ENCODE measurements at regions not wholly inside any gene's neighbourhood (a gene's known extent, or its start where the extent isn't known, plus 50 kb on each side); places are given as distances from the start of the nearest gene placed in this dataset.

GRCh38 chrX:39356119-39356807, 555.0 kb downstream of the MID1IP1 start (continued):
- no peak for TF ChIP-seq KLF1 (tag; IDR thresholded peaks at IDR 0.05)

- DNase-seq (ENCODE audit: extremely low read depth in 1 of 4, low spot score in 3 of 4): no peak
- Histone ChIP-seq H4K20me1 (replicated peaks; ENCODE audit: control insufficient read depth, insufficient read depth, low read length) (no peaks in the 10 kb centered on the region), H3K27ac (ENCODE audit: extremely low read depth, low read depth, low read length) (no peak overlapping the region), H3K4me2 (ENCODE audit: insufficient read depth, low read length) (no peak overlapping the region), H3K9ac (ENCODE audit: insufficient read depth in 1 of 2, low read depth in 2 of 2, low read length in 2 of 2) (no peak overlapping the region), H3K9me3 (replicated peaks; ENCODE audit: control insufficient read depth, insufficient read depth, low read depth, low read length) (no peaks in the 10 kb centered on the region), H3K9me1 (ENCODE audit: control insufficient read depth, insufficient read depth, low read length) (no peaks in the 10 kb centered on the region), H3K4me1 (replicated peaks in 1 of 2; ENCODE audit: control insufficient read depth in 2 of 2, insufficient read depth in 2 of 2, low read length in 2 of 2) (no peaks in the 10 kb centered on the region), H3K36me3 (ENCODE audit: control insufficient read depth, insufficient read depth, low read length) (no peaks in the 10 kb centered on the region), H3K79me2 (ENCODE audit: control insufficient read depth, insufficient read depth, low read length) (no peaks in the 10 kb centered on the region), H2AFZ (ENCODE audit: low read depth, low read length) (no peak overlapping the region), H3K4me3 (no peak overlapping the region), H3K27me3 (ENCODE audit: control insufficient read depth in 2 of 2, insufficient read depth in 2 of 2, low read length in 2 of 2) (peaks cover 0 to 13% of the 10 kb centered on the region in 2 experiments; a peak in 2 of 5 replicates)
- ATAC-seq: no peak
- no peak for FAIRE-seq
- intact Hi-C loops (cut with micrococcal nuclease): no loop called here
- in situ Hi-C loops (cut with MboI): no loop called here
- ChIA-PET CTCF (ENCODE audit: low intra/inter-chr PET ratio) (no interaction called here), POLR2A (no interaction called here)
- 0% methylated on average over 1 of the region's 1 CpG for WGBS (ENCODE audit: insufficient coverage, low coverage, missing lambda C conversion rate)
- no peak for TF ChIP-seq NRF1 (conservative IDR thresholded peaks at IDR 0.05 in 1 of 2, IDR thresholded peaks at IDR 0.05 in 1 of 2)
- TF ChIP-seq SP2 (IDR thresholded peaks at IDR 0.05; ENCODE audit: extremely low read depth, low read depth, low read length, poor library complexity, severe bottlenecking): no peak
- no peak for TF ChIP-seq SNRNP70 (optimal IDR thresholded peaks at IDR 0.05; ENCODE audit: low read depth, low read length)
- no peak for TF ChIP-seq MYC (IDR thresholded peaks at IDR 0.05; ENCODE audit: low read depth, low read length)
- no peak for TF ChIP-seq MYC (CRISPR knock-in tag; IDR thresholded peaks at IDR 0.05; ENCODE audit: borderline replicate concordance, low read depth)
- no peak for TF ChIP-seq STAT5A (IDR thresholded peaks at IDR 0.05; ENCODE audit: borderline replicate concordance, low read length)
- no peak for TF ChIP-seq ZNF644 (tag; IDR thresholded peaks at IDR 0.05; ENCODE audit: low read depth)
- no peak for TF ChIP-seq SRF (CRISPR knock-in tag; IDR thresholded peaks at IDR 0.05)
- no peak for TF ChIP-seq MYNN (IDR thresholded peaks at IDR 0.05)
- TF ChIP-seq MYNN (CRISPR knock-in tag; IDR thresholded peaks at IDR 0.05): no peak
- no peak for TF ChIP-seq KLF1 (tag; IDR thresholded peaks at IDR 0.05)
- TF ChIP-seq STAT5B (CRISPR knock-in tag; IDR thresholded peaks at IDR 0.05): no peak
- TF ChIP-seq TAL1 (IDR thresholded peaks at IDR 0.05): no peak
- no peak for TF ChIP-seq SMAD4 (CRISPR knock-in tag; conservative IDR thresholded peaks at IDR 0.05)
- no TSS peak for BruUV-seq (replicated peaks)
These were observed 558.8 kb downstream of the MID1IP1 start for GRCh38 chrX:39360101-39360500.
